ENCODE measurements at regions not wholly inside any gene's neighbourhood (a gene's known extent, or its start where the extent isn't known, plus 50 kb on each side); places are given as distances from the start of the nearest gene placed in this dataset.

- TF ChIP-seq CTCF (IDR thresholded peaks at IDR 0.05) (no peak), FOSL2 (IDR thresholded peaks at IDR 0.05; ENCODE audit: borderline replicate concordance, low read depth) (no peak), RXRA (IDR thresholded peaks at IDR 0.05; ENCODE audit: borderline replicate concordance, low read depth) (no peak), RAD21 (IDR thresholded peaks at IDR 0.05; ENCODE audit: low read length) (no peak), GABPA (IDR thresholded peaks at IDR 0.05; ENCODE audit: low read depth) (no peak), SIN3A (IDR thresholded peaks at IDR 0.05; ENCODE audit: borderline replicate concordance, low read depth, low read length) (no peak), GATA2 (CRISPR knock-in tag; IDR thresholded peaks at IDR 0.05) (no peak), RFX5 (IDR thresholded peaks at IDR 0.05; ENCODE audit: low read length) (no peak)
Measured at GRCh38 chr13:76338003-76338402, 548.2 kb downstream of the KCTD12 start (continued).

- H3K4me1 ChIP-seq (ENCODE audit: control insufficient read depth in 1 of 2, insufficient read depth in 2 of 2, low read depth in 1 of 2, low read length in 1 of 2): no peaks in the 10 kb centered on the region
- no peaks in the 10 kb centered on the region for H3F3A ChIP-seq (replicated peaks; ENCODE audit: insufficient read depth)
- no peaks in the 10 kb centered on the region for H3K9me2 ChIP-seq
- 6% methylated on average over 2 of the region's 2 CpGs for WGBS (ENCODE audit: low lambda C conversion rate)
- H2AFZ ChIP-seq (ENCODE audit: low read depth): no peak overlapping the region
- H3K4me2 ChIP-seq: no peak overlapping the region
- no peaks in the 10 kb centered on the region for H3K9me3 ChIP-seq
- H3K4me3 ChIP-seq (ENCODE audit: low read depth in 2 of 2, low read length in 1 of 2): no peak overlapping the region
- no peaks in the 10 kb centered on the region for H3K27me3 ChIP-seq (ENCODE audit: insufficient read depth)
- DNase-seq: no peak
- ChIA-PET CTCF (no interaction called here), POLR2A (no interaction called here)
- H4K20me1 ChIP-seq (ENCODE audit: insufficient read depth): no peaks in the 10 kb centered on the region
- H3K9ac ChIP-seq: no peak overlapping the region
- no peak overlapping the region for H3K27ac ChIP-seq (ENCODE audit: low read depth in 2 of 2, low read length in 1 of 2)
- no peaks in the 10 kb centered on the region for H3K79me2 ChIP-seq (ENCODE audit: insufficient read depth)
- no peaks in the 10 kb centered on the region for H3K36me3 ChIP-seq (replicated peaks in 1 of 2; ENCODE audit: control insufficient read depth in 1 of 2, insufficient read depth in 2 of 2, low read length in 1 of 2)
- TF ChIP-seq USF1 (IDR thresholded peaks at IDR 0.05; ENCODE audit: borderline replicate concordance, low read depth) (no peak), RXRA (IDR thresholded peaks at IDR 0.05; ENCODE audit: borderline replicate concordance, low read depth) (no peak), IRF3 (IDR thresholded peaks at IDR 0.05; ENCODE audit: low read depth, low read length) (no peak), EZH2phosphoT487 (IDR thresholded peaks at IDR 0.05; ENCODE audit: borderline replicate concordance, low read depth) (no peak), CHD2 (IDR thresholded peaks at IDR 0.05; ENCODE audit: low read length, partially characterized antibody) (no peak), TCF12 (IDR thresholded peaks at IDR 0.05) (no peak), ZBTB33 (IDR thresholded peaks at IDR 0.05; ENCODE audit: borderline replicate concordance, low read depth) (no peak), RCOR1 (IDR thresholded peaks at IDR 0.05; ENCODE audit: low read length) (no peak), YY1 (IDR thresholded peaks at IDR 0.05; ENCODE audit: low read depth) (no peak), USF2 (IDR thresholded peaks at IDR 0.05; ENCODE audit: borderline replicate concordance, low read depth, low read length) (no peak), EP300 (IDR thresholded peaks at IDR 0.05; ENCODE audit: borderline replicate concordance in 1 of 2, low read depth in 1 of 2, low read length in 1 of 2) (no peak), RFX5 (IDR thresholded peaks at IDR 0.05; ENCODE audit: low read length) (no peak), REST (IDR thresholded peaks at IDR 0.05; ENCODE audit: low read depth, low read length) (no peak)
Measured at GRCh38 chr13:76336889-76337844, 549.0 kb downstream of the KCTD12 start.
